ENCODE measurements at regions not wholly inside any gene's neighbourhood (a gene's known extent, or its start where the extent isn't known, plus 50 kb on each side); places are given as distances from the start of the nearest gene placed in this dataset.
"Not testable (repeated sequence)": the region's sequence is repeated elsewhere in the genome, so short reads cannot be mapped to it uniquely, and the experiment has no call there.

DNA sequence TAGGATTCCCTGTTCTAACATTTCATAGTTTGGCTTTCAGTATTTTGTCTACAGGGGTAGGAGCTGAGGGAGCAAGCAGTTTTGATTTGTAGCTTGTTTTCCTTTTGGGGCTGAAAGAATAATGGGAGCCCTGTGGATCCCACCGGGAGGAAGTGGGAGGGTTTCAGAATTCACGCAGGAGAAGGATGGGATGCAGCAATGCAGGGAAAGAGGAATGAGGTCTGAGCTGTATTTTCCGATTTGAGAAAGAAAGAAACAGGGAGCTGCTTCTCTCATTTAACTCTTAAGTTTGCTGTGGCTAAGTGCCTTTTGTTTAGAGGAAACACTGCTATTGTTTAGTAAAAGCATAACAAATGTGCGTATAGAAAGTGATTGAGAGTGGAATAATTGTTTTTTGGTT, 141.0 kb downstream of the ADCYAP1 start:
- no peak for DNase-seq (ENCODE audit: low spot score)

DNA sequence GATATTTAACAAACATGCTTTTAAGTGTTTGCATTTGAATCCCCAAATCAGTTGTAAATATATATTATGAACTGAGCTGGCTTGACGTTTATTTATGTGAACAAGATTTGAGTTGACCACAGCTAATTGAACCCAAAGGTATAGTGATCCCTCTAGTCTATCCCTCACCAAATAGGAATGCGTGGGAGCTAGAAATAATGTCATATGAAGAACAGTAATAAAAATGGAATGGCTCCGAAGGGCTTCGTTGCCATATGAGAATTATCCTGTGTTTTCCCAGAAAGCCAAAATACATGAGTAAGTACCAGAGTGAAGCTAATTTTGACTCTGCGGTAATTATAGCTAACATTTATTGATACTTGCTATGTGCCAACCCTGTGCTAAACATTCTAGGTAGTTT, 142.7 kb downstream of the ADCYAP1 start:
- DNase-seq (ENCODE audit: low spot score), result no peak

DNA sequence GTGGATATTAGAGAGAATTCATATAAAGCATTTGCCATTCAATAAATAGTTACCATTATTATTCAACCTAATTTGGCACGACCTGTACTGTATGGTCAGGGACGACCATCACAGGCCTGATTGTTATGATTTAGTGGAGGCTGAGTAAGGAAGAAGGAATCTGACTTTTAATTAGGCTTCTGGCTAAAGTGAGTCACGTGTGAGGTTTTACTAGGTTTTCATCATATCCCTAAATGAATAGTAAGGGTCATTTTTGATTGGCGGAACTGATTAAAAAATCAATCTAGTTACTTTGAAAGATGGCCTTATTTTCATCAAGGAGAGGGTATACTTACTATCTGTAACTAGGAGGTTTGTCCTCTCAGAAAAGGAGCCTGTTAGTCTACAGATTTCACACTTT, 143.4 kb downstream of the ADCYAP1 start:
- no peak for DNase-seq (ENCODE audit: low spot score)

DNA sequence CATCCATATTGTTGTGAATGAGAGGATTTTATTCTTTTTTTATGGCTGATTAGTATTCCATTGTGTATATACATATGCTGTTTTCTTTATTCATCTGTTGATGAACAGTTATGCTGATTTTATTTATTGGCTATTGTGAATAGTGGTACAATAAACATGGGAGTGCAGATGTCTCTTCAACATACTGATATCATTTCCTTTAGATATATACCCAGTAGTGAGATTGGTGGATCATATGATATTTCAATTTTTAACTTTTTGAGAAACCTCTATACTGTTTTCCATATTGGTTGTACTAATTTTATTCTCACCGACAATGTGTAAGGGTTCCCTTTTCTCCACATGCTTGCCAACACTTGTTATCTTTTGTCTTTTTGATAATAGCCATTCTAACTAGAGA, 144.5 kb downstream of the ADCYAP1 start:
- no peak for DNase-seq (ENCODE audit: low spot score)

DNA sequence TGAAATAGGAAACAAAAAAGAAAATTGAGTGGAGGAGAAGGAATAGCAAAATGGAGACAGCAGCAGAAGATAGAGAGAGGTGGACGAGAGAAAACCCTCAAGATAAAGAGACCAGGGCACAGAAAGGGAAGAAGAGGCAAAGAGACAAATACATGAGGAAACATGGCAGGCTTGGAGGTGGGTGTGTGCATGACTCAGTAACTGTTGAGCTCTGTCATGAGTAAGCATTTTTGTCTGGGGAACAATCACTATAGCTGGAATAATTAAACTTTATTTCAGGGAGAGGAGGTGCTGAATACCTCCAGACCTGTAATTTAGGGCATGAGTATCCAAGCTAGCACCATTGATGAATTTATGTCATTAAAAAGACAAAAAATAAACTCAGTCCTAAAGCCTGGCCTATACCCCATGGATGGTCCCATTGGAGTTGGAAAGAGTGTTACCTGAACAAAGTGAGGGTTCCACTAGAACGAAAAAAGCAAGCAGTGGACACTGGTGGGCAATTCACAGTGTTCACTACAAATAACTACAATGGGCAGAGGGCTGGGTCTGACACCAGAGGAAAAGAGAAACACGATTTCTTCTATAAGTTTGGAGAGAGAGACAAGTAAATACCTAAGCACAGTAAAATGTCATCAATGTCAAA, 145.5 kb downstream of the ADCYAP1 start:
- DNase-seq (ENCODE audit: low spot score), result no peak

DNA sequence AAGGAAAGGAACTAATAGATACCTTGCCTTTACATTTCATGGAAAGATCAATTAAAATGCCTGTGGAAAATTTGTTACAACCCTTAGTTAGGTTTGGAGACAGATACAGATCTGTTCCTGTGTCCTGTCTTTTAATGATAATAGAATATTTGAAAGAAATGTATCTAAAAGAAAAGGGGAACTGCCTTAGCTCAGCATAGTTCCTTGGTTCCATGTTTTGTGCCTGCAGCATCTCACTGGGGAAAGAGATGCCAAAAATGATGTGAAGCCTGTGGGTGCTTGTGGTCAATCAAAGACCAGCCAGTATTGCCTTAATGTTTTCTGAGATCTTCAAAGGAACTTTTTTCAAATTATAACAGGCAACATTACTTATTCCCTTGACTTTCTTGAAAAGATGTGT, 147.6 kb downstream of the ADCYAP1 start:
- DNase-seq (ENCODE audit: low spot score), result no peak

DNA sequence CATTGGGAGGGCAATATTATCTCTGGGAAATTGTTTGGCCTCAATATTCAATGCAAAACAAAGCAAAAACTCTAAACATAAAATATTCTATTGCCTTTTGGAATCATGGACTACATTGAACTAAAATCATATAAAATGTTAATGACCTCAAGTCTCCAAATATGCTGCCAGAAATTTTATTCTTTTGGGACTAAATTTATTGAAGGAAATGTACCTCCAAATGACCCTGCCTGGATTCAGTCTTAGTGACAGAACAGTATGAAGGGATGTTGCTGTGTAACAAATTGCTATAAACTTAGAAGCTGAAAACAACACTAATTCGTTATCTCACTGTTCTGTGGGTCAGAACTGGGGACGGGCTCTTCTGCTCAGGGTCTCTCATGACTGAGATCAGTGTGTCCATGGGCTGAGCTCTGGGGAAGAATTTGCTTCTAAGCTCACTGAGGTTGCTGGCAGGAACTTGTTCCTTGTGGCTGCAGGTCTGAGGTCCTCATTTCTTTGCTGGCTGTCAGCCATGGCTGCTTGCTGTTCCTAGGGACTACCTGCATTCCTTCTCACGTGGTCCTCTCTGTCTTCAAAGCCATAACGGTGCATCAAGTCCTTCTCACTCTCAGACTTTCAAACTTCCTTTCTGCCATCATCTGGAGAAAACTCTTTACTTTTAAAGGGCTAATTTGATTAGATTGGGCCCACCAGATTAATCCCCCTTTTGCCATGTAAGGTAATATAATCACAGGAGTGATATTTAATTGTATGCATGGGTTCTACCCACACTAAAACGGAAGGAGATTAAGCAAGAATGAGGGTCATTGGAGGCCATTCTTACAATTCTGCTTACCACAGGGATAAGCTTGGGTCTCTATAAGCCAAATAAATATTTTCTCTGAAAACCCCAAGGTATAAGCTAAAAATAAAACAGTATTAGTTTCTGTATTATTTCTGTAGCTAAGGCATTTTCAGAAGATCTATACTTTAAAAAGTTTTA, 149.0 kb downstream of the ADCYAP1 start:
- DNase-seq (ENCODE audit: low spot score), result no peak

DNA sequence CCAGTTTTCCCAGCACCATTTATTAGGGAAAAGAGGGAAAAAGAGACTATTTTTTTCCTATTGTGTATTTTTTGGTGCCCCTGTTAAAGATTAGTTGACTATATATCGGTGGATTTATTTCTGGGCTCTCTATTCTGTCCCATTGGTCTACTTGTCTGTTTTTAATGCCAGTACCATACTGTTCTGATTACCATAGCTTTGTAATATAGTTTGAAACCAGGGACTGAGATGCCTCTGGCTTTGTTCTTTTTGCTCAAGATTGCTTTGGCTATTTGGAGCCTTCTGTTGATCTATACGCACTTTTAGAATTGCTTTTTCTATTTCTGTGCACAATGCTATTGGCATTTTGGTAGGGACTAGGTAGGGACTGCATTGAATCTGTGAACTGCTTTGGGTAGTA, 151.7 kb downstream of the ADCYAP1 start:
- DNase-seq (ENCODE audit: low spot score), result no peak

DNA sequence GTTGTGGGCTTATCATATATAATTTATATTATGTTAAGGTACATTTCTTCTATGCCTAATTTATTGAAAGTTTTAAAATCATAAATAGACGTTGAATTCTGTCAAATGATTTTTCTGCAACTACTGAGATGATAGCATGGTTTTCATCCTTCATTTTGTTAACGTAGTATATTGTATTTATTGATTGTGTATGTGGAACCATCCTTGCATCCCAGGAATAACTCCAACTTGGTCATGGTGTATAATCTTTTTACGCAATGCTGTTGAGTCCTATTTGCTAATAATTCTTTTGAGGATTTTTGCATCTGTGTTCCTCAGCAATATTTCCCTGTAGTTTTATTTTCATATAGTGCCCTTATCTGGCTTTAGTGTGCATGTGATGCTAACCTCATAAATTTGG, 152.7 kb downstream of the ADCYAP1 start:
- DNase-seq (ENCODE audit: low spot score), result no peak

DNA sequence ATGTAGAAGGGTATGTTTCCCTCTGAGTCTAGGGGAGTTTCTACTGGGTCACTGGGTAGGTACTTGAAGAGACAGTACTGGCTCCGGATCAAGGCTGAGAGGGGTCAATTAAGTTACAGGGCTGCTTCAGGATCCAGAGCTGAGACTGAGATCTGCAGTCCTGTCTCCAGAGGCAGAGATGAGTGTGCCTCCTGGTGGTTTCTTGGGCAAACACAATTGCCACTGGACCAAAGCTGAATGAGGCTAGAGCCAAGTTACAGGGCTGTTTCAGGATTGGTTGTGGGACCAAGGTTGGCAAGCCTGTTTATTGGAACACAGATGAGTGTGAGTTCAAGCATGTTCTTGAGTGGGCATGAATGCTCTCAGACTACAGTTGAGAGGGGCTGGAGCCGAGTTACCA, 157.9 kb downstream of the ADCYAP1 start:
- DNase-seq (ENCODE audit: low spot score), result no peak

DNA sequence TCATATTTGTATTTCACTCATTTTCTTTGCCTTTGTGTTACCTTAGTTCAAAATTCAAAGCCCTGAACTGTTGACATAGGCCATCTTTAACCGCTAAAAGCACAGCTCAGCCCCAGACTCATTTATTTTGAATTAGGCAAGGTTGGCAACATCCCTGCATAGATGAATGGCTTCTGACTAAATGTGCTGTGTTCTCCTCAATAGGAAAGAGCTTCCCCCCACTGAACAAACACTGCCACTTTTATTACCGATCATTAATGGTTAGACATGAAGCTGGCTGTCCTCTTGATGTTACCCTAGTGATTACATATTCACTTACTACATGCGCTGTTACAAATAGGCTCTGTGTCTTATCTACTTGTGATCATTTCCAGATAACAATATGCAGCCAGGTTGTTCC, 170.7 kb downstream of the ADCYAP1 start:
- DNase-seq (ENCODE audit: low spot score), result no peak

DNA sequence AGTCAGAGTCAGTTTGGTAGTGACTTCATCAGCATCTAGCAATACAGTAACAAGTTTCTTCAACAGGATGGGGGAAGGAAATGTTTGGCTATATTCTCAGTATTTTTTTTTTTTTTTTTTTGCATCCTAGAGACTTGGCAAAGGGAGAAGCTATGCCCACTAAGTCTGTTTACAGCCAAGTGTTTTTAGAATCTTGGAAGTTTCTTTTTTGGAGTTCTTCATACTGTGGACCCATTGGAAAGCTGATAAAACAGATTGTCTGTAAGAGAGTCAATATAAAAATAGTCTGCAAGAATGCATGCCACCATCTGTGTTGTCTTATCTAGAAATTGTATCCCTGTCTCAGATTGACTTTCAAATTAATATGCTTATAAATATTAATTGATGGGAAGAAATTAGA, 171.2 kb downstream of the ADCYAP1 start:
- DNase-seq (ENCODE audit: low spot score), result no peak

DNA sequence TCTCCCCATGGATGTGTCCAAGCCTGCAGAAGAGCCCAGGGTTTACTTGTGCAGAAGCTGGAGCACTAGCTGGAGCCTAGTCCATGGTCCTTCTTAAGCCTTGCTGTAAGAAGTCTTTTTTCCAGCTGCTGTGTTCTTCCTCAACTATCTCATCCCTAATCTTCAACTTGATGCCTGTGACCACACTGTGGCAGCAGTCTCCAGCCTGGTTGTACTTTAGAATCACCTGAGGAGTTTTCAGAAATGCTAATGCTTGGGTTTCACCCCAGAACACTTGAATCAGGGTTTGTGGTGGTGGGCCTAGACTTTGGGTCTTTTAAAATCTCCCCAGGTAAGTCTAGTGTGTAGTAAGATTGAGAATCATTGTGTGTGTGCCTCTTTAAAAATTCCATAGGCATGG, 173.6 kb downstream of the ADCYAP1 start:
- DNase-seq (ENCODE audit: low spot score), result no peak

DNA sequence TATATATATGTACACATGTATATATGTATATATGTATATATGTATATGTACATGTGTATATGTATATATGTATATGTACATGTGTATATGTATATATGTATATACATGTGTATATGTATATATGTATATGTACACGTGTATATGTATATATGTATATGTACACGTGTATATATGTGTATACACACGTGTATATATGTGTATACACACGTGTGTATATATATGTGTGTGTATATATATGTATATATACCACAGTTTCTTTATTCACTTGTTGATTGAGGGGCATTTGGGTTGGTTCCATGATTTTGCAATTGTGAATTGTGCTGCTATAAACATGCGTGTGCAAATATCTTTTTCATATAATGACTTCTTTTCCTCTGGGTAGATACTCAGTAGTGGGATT, 179.0 kb downstream of the ADCYAP1 start:
- DNase-seq (ENCODE audit: low spot score), result not testable (repeated sequence)

DNA sequence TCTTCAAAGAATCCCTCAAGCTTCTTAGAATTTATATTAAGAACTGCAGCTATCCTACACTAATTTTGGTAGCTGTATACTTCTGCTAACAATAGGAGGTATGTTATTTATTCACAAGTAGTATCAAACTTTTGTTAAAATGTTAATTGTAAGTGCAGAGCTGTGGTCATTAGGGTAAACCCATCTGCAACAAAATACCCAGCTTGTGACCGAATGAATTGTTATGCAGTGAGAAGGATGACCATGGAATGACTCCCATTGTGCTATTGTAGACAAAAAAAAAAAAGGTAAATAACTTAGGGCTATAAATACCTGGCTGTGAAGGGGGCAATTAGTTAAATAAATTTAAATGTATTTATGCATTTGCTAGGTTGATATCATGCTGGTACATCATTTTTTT, 186.1 kb downstream of the ADCYAP1 start:
- DNase-seq (ENCODE audit: low spot score), result no peak

DNA sequence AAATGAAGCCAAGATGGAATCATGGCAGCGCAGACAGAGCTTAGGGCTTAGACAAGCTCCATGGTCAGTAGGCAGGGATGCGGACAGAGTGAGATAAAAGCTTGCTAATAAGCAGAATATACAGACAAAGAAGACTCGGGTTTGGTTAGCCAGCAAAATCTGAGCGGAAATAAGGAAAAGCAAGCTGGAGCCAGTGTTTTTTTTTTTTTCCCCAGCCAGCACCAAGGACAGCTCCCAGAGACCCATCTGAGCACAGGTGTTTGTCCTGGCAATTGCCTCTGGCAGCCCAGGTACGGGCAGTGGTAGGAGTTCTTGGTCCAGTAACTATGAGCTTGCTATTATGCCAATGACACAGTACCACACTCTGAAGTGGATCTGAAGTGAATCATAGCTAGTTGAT, 187.6 kb downstream of the ADCYAP1 start:
- no peak for DNase-seq (ENCODE audit: low spot score)

DNA sequence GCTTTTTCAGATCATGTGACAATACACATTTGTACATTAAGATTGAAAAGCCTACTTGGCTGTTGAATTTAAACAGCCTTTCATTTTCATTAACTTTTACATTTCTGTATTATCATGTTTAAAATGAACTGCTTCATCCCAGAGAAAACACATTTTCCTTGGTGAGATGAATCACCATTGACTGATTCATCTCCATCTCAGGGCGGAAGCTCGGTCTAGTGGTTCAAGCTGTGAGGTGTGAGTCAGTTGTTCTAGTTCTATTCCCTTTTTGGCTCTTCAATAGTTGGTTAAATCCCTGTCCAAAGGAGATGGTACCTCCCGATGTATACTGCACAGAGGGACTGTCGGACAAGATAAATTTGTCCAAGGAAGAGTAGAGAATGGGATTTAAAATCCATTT, 189.7 kb downstream of the ADCYAP1 start:
- DNase-seq (ENCODE audit: low spot score), result no peak

DNA sequence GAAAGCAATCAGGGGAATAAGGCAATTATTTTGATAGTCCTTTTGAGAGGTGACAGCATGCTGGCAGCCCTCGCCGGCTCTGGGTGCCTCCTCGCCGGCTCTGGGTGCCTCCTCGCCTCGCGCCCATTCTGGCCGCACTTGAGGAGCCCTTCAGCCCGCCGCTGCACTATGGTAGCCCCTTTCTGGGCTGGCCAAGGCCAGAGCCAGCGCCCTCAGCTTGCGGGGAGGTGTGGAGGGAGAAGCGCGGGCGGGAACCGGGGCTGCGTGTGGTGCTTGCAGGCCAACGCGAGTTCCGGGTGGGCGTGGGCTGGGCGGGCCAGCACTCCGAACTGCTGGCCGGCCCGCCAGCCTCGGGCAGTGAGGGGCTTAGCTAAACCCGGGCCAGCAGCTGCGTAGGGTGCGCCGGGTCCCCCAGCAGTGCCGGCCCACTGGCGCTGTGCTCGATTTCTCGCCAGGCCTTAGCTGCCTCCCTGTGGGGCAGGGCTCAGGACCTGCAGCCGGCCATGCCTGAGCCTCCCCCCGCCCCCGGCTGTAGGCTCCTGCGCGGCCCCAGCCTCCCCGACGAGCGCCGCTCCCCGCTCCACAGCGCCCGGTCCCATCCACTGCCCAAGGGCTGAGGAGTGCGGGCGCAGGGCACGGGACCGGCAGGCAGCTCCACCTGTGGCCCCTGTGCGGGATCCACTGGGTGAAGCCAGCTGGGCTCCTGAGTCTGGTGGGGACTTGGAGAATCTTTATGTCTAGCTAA, 193.5 kb downstream of the ADCYAP1 start:
- DNase-seq (ENCODE audit: low spot score), result not testable (repeated sequence)

DNA sequence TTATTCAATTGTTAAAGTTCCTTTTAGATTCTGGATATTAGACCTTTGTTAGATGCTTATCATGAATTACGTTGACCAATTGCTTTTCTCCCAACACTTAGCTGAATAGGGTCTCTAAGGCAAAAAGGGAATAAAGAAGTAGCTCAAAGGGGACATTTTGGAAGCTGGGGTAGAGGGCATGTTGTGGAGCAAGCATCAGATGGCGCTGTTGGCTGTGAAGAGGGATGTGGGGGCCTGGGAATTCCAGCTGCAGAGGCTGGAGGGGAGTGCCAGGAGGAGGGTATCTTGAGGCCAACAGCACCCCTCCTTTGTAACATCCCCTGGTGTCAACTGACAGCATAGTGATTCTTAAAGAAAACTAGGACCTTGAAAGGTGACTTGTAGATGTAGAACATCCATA, 198.2 kb downstream of the ADCYAP1 start:
- no peak for DNase-seq (ENCODE audit: low spot score)

DNA sequence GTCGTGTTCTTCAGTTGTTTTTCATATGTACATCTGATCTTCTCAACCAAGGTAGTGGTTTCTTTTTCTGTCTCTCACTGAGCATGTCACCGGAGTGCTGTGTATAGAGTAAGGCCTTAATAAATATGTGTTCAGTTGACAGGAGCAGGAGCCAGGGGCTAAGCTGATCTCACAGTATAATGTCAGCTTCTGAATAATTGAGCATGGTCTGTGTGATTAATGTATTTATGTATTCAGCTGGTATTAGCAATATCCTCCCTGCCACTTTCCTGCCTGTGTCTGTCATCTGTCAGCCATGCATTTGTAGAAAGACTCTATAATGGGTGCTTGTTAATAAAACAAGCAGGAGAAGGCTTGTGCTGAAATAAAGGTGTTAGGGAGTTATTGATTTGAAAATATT, 198.9 kb downstream of the ADCYAP1 start:
- no peak for DNase-seq (ENCODE audit: low spot score)

DNA sequence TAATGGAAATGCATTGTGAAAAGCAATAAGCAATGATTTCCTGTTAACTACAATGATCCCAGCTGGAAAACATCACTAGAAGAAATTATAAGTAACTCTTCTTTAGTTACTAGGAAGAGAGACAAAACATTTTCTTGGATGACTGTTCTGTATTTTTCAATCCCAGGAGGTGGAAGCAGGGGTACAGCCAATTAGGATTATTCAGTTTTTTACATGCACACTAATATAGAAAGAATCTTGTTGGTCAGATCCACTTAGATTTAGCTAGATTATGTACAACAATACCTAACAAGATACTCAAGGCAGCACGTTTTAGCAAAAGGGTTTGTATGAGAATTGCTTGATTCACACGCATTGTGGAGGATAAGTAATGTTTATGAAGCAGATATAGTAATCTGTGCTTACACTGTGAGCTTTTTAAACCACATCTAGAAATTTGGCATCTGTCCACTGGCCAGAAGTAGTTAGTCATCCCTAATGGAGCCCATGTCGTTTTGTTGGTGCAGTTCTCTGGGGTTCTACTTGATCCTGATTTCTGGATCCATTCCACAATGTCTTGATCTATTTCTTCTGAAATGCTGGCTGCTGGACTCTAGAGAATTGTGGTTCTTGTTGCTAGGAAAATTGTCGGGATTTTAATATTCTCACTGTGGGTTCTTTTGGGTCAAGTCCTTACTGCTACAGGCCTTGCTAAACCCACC, 199.7 kb downstream of the ADCYAP1 start:
- no peak for DNase-seq (ENCODE audit: low spot score)

DNA sequence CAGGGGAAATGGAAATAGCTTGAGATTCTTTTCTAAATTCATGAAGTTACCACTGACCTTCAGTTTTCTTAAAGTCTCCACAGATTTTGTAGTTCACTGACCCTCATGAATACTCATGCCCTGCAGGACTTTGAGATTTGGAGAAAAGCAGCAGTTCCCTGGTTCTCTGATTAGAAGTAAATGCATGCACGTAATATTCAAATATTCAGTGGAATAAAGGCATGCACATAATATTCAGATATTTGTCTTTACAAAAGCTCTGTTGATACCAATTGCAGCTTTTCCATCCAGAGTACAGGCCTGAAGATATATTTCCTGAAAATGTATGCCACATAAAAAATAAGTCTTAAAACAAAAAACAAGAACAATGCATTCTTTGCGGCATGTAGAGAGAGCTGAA, 219.8 kb downstream of the ADCYAP1 start:
- no peak for DNase-seq (ENCODE audit: low spot score)
